NOMO-1 treated with dmso at 0.1 percent for 144 hours (cell line): ENCODE measurements at regions not wholly inside any gene's neighbourhood (a gene's known extent, or its start where the extent isn't known, plus 50 kb on each side); places are given as distances from the start of the nearest gene placed in this dataset.

ENCODE experiments used
- DNase-seq: peaks from one replicate; lab custom pipeline; 2025; ENCODE audit not compliant: unreplicated experiment; lab: John Stamatoyannopoulos, UW

GRCh38 chr5:27700526-27700925 lies 662.1 kb upstream of the CDH9 start:
- DNase-seq, result no peak

DNA sequence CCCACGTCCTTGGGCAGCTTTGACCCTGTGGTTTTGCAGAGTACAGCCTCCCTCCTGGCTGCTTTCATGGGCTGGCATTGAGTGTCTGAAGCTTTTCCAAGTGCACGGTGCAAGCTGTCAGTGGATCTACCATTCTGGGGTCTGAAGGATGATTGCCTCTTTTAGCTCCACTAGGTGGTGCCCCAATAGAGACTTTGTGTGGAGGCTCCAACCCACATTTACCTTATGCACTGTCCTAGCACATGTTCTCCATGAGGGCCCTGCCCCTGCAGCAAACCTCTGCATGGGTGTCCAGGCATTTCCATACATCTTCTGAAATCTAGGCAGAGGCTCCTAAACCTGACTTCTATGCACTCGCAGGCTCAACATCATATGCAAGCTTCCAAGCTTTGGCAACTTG lies 644.2 kb upstream of the CDH9 start:
- DNase-seq, result no peak

- no peak for DNase-seq
Measured at GRCh38 chr5:27652505-27652904, 614.1 kb upstream of the CDH9 start.

GRCh38 chr5:27639005-27639612 lies 600.7 kb upstream of the CDH9 start:
- no peak for DNase-seq

DNA sequence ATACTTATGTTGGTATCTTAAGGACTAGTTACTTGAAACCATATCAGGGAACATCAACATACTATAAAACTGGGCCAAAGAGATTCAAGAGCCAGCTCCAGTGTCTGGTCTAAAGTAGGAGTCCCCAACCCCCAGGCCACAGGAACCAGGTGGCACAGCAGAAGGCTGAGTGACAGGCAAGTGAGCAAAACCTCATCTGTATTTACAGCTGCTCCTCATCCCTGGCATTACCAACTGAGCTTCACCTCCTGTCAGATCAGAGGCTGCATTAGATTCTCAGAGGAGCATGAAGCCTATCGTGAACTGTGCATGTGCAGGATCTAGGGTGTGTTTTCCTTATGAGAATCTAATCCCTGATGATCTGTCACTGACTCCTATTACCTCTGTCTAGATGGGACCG lies 581.6 kb upstream of the CDH9 start:
- DNase-seq, result no peak

DNA sequence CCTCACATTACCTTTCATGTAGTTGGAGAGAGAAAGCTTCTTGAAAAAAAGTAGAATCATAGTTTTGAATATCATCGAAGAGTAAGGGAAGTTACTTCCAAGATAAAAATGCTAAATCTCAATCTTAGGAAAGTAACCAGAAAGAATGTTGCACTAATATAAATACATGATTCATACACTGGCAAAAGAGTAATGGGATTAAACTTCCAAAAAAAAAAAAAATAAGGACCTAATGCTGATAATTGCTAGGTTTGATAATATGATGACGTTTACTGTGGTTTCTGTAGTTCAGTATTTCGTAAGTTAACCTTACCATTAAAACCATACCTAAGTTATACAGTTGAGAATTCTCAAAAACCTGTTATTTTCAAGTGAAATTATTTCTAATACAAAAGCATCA lies 573.8 kb upstream of the CDH9 start:
- no peak for DNase-seq

DNA sequence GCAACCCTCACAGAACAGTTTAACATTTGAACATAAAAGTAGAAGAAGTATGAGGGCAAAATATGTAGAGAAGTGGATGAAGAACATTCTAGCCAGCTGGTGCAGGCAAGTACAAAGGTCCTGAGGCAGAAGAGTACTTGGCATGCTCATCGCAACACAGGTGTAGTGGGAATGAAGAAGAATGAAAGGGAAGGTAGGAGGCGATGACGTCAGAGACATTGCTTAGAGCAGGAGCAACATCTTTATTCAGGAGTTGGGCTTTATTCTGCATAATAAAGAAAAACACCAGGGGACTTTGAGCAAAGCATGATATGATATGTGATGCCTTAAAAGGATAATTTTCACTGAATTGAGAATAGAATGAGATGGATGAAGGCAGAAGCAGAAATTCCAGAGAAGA lies 570.6 kb upstream of the CDH9 start:
- no peak for DNase-seq

- no peak for DNase-seq
Measured at GRCh38 chr5:27598576-27598975, 560.2 kb upstream of the CDH9 start.

- no peak for DNase-seq
Measured at GRCh38 chr5:27594141-27594540, 555.8 kb upstream of the CDH9 start.

DNA sequence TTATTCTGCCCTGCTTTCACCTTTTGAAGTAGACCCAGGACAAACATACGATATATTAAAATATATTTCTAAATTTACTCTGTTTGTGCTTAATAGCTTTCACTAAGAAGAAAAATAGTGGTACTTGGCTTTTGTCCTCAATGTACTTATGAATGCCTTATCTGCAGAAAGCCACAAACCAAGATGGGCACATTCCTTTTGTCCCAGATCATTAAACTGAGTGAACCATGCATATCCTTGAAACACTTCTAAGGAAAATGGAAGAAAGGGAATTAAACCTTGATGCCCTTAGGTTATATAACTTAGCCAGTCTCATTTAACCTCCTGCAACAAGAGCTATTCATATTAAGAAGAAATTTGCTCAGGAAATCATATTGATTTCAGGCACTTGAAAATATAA lies 553.8 kb upstream of the CDH9 start:
- DNase-seq, result no peak

DNA sequence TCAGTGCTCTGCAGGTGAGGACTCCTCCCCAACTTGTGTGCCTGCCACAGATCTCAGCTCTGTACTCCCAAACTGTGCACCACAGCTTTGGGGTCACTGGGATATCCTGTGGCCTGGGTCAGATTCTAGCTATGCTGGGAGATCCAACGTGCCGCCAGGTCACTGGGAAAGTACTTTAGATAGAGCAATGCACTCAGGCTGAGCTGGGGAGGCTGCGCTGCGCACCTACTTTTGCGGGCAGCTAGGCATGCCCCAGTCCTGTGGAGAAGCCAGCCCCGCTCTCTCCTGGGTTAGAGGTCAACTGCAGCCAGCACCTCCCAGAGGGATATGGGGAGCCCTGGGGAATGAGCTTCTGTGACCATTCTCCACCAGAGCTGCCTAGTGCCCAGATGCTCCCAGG lies 552.1 kb upstream of the CDH9 start:
- DNase-seq, result no peak

- DNase-seq, result no peak
Measured at GRCh38 chr5:27578279-27578678, 539.9 kb upstream of the CDH9 start.

- DNase-seq, result no peak
Measured at GRCh38 chr5:27571681-27572080, 533.3 kb upstream of the CDH9 start.

- DNase-seq, result no peak
Measured at GRCh38 chr5:27568811-27569210, 530.4 kb upstream of the CDH9 start.

- DNase-seq, result no peak
Measured at GRCh38 chr5:27561408-27561807, 523.0 kb upstream of the CDH9 start.

DNA sequence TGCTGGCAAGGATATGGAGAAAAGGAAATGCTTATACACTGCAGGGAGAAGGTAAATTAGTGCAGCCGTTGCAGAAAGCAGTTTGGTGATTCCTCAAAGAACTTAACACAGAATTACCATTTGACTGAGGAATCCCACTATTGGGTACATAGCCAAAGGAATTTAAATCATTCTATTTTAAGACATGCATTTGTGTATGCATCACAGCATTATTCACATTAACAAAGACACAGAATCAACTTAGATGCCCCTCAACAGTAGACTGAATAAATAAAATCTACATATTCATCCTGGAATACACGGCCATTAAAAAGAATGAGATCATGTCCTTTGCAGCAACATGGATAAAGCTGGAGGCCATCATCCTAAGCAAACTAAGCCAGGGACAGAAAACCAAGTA lies 510.1 kb upstream of the CDH9 start:
- DNase-seq, result no peak

DNA sequence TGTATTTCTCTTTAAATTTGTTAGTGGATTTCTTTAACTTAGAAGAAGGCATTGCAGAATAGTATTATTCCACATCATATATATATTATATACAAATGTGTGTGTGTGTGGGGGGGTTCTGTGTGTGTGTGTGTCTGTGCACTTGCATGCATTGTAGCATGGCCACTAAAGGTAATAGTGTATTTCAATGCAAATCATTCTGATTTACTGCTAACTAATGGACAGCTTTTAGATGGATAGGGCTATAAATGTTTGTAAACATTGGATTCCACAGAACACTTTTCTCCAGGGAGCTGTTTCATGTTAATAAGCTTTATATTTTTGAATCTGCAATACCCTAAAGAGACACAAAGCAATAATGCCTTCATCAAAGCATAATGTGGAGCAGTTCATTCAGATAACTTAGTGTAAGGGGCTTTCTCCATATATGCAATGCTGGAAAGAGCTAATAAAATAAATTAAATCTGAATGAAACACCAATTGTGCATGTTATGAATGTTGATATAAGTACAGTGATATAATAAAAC lies 496.7 kb upstream of the CDH9 start:
- no peak for DNase-seq

DNA sequence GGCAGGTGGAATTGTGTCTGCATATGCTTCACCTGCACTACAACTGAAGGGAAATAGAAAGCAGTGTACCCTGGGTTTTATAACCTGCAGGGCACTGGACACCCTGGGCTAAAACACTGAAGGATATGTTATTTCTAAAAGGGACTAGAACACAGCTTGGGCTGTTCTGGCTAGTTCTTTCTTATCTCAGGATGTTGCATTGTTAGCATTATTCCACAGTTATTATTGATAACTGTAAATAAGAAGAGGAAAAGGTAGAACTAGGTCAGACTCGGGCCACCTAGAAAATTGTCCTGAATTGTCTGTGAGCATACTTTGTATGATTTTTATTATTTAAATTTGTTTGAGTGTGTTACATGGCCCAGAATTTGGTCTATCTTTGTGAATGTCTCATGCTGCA lies 493.9 kb upstream of the CDH9 start:
- DNase-seq, result no peak

DNA sequence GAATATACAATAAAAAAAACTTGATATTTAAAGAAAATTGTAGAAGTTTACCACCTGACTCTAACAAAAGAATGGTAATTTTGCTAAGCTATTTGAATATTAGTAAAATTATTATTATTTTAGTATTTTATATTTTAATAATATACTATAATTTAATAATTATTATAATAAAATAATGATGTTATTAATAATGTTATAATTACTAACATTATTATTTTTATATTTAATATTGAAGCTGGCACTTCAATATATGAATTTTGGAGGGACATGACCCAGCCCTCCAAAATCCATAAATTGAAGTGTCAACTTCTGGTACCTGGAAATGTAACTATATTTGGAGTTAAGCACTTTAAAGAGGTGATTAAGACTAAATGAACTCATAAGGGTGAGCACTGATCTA lies 486.1 kb upstream of the CDH9 start:
- DNase-seq, result no peak

GRCh38 chr5:27523629-27524028 lies 485.2 kb upstream of the CDH9 start:
- DNase-seq, result no peak

DNA sequence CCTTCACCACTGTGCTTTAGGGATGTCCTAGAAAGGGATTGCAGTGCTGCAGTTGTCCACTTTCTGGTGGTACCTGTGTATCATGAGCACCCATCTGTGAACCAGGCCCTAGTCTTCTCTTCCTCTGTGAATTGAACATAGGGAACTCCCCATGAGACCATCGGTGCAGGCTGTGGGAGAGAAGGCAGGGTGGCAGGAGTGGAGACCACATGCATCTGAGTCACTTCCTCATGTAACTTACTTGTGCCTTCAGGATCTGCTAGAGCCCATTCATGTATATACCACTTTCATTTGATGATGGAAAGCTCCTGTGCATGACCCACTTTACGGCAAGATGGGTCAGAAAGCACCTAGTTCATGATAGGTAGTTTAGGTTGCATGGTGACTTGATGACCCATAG lies 478.1 kb upstream of the CDH9 start:
- no peak for DNase-seq

DNA sequence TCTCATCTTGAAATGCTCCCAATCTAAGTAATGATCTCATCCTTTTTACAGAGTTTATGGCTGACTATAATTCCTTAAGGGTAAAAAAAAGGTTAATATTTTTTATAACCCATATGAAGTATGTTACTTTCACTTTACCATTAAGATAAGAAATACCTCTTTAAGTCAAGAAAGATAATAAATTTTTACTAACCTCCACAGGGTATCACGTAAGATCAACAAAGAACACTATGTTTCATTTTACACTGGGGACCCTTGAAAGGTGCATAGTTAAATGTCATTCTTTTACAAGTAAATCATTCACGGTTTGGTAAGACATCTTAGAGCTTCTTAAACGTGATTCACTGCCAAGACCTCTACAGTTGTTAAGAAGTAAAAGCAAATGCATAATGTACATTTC lies 472.7 kb upstream of the CDH9 start:
- no peak for DNase-seq

DNA sequence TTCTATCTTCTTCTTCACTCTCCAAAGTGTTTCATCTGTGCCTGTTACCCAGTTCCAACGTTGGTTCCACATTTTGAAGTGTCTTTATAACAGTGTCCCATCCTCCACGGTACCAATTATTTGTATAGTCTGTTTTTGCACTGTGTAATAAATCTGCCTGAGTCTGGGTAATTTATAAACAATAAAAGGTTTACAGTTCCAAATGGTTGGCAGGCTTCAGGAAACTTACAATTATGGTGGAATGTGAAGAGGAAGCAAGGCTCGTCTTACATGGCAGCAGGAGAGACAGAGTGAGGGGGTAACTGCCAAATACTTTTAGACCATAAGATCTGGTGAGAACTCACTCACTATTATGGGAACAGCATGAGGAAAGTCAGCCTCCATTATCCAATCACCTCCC lies 465.4 kb upstream of the CDH9 start:
- DNase-seq, result no peak

- no peak for DNase-seq
Measured at GRCh38 chr5:27502236-27502635, 463.9 kb upstream of the CDH9 start.
